ENCODE measurements at regions not wholly inside any gene's neighbourhood (a gene's known extent, or its start where the extent isn't known, plus 50 kb on each side); places are given as distances from the start of the nearest gene placed in this dataset.
"Not testable (repeated sequence)": the region's sequence is repeated elsewhere in the genome, so short reads cannot be mapped to it uniquely, and the experiment has no call there.

GRCh38 chr6:142637624-142638351 is 307.2 kb downstream of the HIVEP2 start:
- H3K4me3 ChIP-seq (ENCODE audit: low read length in 2 of 2) = no peak overlapping the region
- no peaks in the 10 kb centered on the region for H3K4me1 ChIP-seq (ENCODE audit: control insufficient read depth, insufficient read depth, low read length)
- H3K27ac ChIP-seq (ENCODE audit: low read length) = no peak overlapping the region
- H3K9ac ChIP-seq (ENCODE audit: low read length in 2 of 2) = no peak overlapping the region
- H3K9me3 ChIP-seq (ENCODE audit: control insufficient read depth in 2 of 2, low read length in 2 of 2) = no peaks in the 10 kb centered on the region
- H3K36me3 ChIP-seq (ENCODE audit: control insufficient read depth in 2 of 2, insufficient read depth in 2 of 2, low read length in 2 of 2) = no peaks in the 10 kb centered on the region
- H3K27me3 ChIP-seq (ENCODE audit: control insufficient read depth in 1 of 2, insufficient read depth in 2 of 2, low read length in 2 of 2) = no peaks in the 10 kb centered on the region

GRCh38 chr6:142642651-142643050 is 302.3 kb downstream of the HIVEP2 start:
- Histone ChIP-seq H3K4me3 (ENCODE audit: low read length in 2 of 2) (no peak overlapping the region), H3K4me1 (ENCODE audit: control insufficient read depth, insufficient read depth, low read length) (no peaks in the 10 kb centered on the region), H3K27ac (ENCODE audit: low read length) (no peak overlapping the region), H3K36me3 (ENCODE audit: control insufficient read depth in 2 of 2, insufficient read depth in 2 of 2, low read length in 2 of 2) (no peaks in the 10 kb centered on the region), H3K27me3 (ENCODE audit: control insufficient read depth in 1 of 2, insufficient read depth in 2 of 2, low read length in 2 of 2) (peaks cover 0 to under 1% of the 10 kb centered on the region in 2 donors), H3K9me3 (ENCODE audit: control insufficient read depth in 2 of 2, low read length in 2 of 2) (no peaks in the 10 kb centered on the region), H3K9ac (ENCODE audit: low read length in 2 of 2) (no peak overlapping the region)

GRCh38 chr6:142644866-142645265 is 300.1 kb downstream of the HIVEP2 start:
- Histone ChIP-seq H3K4me3 (ENCODE audit: low read length in 2 of 2) (no peak overlapping the region), H3K27me3 (ENCODE audit: control insufficient read depth in 1 of 2, insufficient read depth in 2 of 2, low read length in 2 of 2) (peaks cover under 1 to 3% of the 10 kb centered on the region in 2 donors), H3K9me3 (ENCODE audit: control insufficient read depth in 2 of 2, low read length in 2 of 2) (no peaks in the 10 kb centered on the region), H3K27ac (ENCODE audit: low read length) (no peak overlapping the region), H3K9ac (ENCODE audit: low read length in 2 of 2) (no peak overlapping the region), H3K4me1 (ENCODE audit: control insufficient read depth, insufficient read depth, low read length) (no peaks in the 10 kb centered on the region), H3K36me3 (ENCODE audit: control insufficient read depth in 2 of 2, insufficient read depth in 2 of 2, low read length in 2 of 2) (no peaks in the 10 kb centered on the region)

GRCh38 chr6:142645663-142646062 is 299.3 kb downstream of the HIVEP2 start:
- Histone ChIP-seq H3K27me3 (ENCODE audit: control insufficient read depth in 1 of 2, insufficient read depth in 2 of 2, low read length in 2 of 2) (peaks cover 2 to 3% of the 10 kb centered on the region in 2 donors), H3K36me3 (ENCODE audit: control insufficient read depth in 2 of 2, insufficient read depth in 2 of 2, low read length in 2 of 2) (no peaks in the 10 kb centered on the region), H3K4me3 (ENCODE audit: low read length in 2 of 2) (no peak overlapping the region), H3K27ac (ENCODE audit: low read length) (no peak overlapping the region), H3K9me3 (ENCODE audit: control insufficient read depth in 2 of 2, low read length in 2 of 2) (no peaks in the 10 kb centered on the region), H3K9ac (ENCODE audit: low read length in 2 of 2) (no peak overlapping the region), H3K4me1 (ENCODE audit: control insufficient read depth, insufficient read depth, low read length) (no peaks in the 10 kb centered on the region)

- Histone ChIP-seq H3K9ac (ENCODE audit: low read length in 2 of 2) (no peak overlapping the region), H3K4me3 (ENCODE audit: low read length in 2 of 2) (no peak overlapping the region), H3K9me3 (ENCODE audit: control insufficient read depth in 2 of 2, low read length in 2 of 2) (no peaks in the 10 kb centered on the region), H3K4me1 (ENCODE audit: control insufficient read depth, insufficient read depth, low read length) (no peaks in the 10 kb centered on the region), H3K27me3 (ENCODE audit: control insufficient read depth in 1 of 2, insufficient read depth in 2 of 2, low read length in 2 of 2) (peaks cover 2 to 3% of the 10 kb centered on the region in 2 donors), H3K27ac (ENCODE audit: low read length) (no peak overlapping the region), H3K36me3 (ENCODE audit: control insufficient read depth in 2 of 2, insufficient read depth in 2 of 2, low read length in 2 of 2) (no peaks in the 10 kb centered on the region)
These were observed 297.4 kb downstream of the HIVEP2 start for GRCh38 chr6:142647449-142648035.

- Histone ChIP-seq H3K9me3 (ENCODE audit: control insufficient read depth in 2 of 2, low read length in 2 of 2) (no peaks in the 10 kb centered on the region), H3K36me3 (ENCODE audit: control insufficient read depth in 2 of 2, insufficient read depth in 2 of 2, low read length in 2 of 2) (no peaks in the 10 kb centered on the region), H3K27ac (ENCODE audit: low read length) (no peak overlapping the region), H3K4me3 (ENCODE audit: low read length in 2 of 2) (no peak overlapping the region), H3K4me1 (ENCODE audit: control insufficient read depth, insufficient read depth, low read length) (no peaks in the 10 kb centered on the region), H3K27me3 (ENCODE audit: control insufficient read depth in 1 of 2, insufficient read depth in 2 of 2, low read length in 2 of 2) (peaks cover 2 to 3% of the 10 kb centered on the region in 2 donors), H3K9ac (ENCODE audit: low read length in 2 of 2) (no peak overlapping the region)
These were observed 296.9 kb downstream of the HIVEP2 start for GRCh38 chr6:142648036-142648451.

GRCh38 chr6:142648526-142648925 is 296.4 kb downstream of the HIVEP2 start:
- no peak overlapping the region for H3K27ac ChIP-seq (ENCODE audit: low read length)
- H3K9me3 ChIP-seq (ENCODE audit: control insufficient read depth in 2 of 2, low read length in 2 of 2) = no peaks in the 10 kb centered on the region
- H3K9ac ChIP-seq (ENCODE audit: low read length in 2 of 2) = no peak overlapping the region
- H3K4me3 ChIP-seq (ENCODE audit: low read length in 2 of 2) = no peak overlapping the region
- H3K27me3 ChIP-seq (ENCODE audit: control insufficient read depth in 1 of 2, insufficient read depth in 2 of 2, low read length in 2 of 2) = peaks cover 2 to 3% of the 10 kb centered on the region in 2 donors
- H3K4me1 ChIP-seq (ENCODE audit: control insufficient read depth, insufficient read depth, low read length) = no peaks in the 10 kb centered on the region
- H3K36me3 ChIP-seq (ENCODE audit: control insufficient read depth in 2 of 2, insufficient read depth in 2 of 2, low read length in 2 of 2) = no peaks in the 10 kb centered on the region

GRCh38 chr6:142649438-142650234 is 295.3 kb downstream of the HIVEP2 start:
- not testable (repeated sequence) for H3K9me3 ChIP-seq (ENCODE audit: control insufficient read depth in 2 of 2, low read length in 2 of 2); H3K36me3 ChIP-seq (ENCODE audit: control insufficient read depth in 2 of 2, insufficient read depth in 2 of 2, low read length in 2 of 2); H3K9ac ChIP-seq (ENCODE audit: low read length in 2 of 2); H3K4me3 ChIP-seq (ENCODE audit: low read length in 2 of 2); H3K4me1 ChIP-seq (ENCODE audit: control insufficient read depth, insufficient read depth, low read length); H3K27me3 ChIP-seq (ENCODE audit: control insufficient read depth in 1 of 2, insufficient read depth in 2 of 2, low read length in 2 of 2); H3K27ac ChIP-seq (ENCODE audit: low read length)

- H3K9me3 ChIP-seq (ENCODE audit: control insufficient read depth in 2 of 2, low read length in 2 of 2) = no peaks in the 10 kb centered on the region
- H3K4me1 ChIP-seq (ENCODE audit: control insufficient read depth, insufficient read depth, low read length) = no peaks in the 10 kb centered on the region
- H3K27ac ChIP-seq (ENCODE audit: low read length) = no peak overlapping the region
- no peaks in the 10 kb centered on the region for H3K36me3 ChIP-seq (ENCODE audit: control insufficient read depth in 2 of 2, insufficient read depth in 2 of 2, low read length in 2 of 2)
- no peak overlapping the region for H3K9ac ChIP-seq (ENCODE audit: low read length in 2 of 2)
- no peak overlapping the region for H3K4me3 ChIP-seq (ENCODE audit: low read length in 2 of 2)
- H3K27me3 ChIP-seq (ENCODE audit: control insufficient read depth in 1 of 2, insufficient read depth in 2 of 2, low read length in 2 of 2) = peaks cover 2 to 3% of the 10 kb centered on the region in 2 donors
These were observed 293.6 kb downstream of the HIVEP2 start for GRCh38 chr6:142651384-142651783.

GRCh38 chr6:142653710-142654420 is 291.1 kb downstream of the HIVEP2 start:
- Histone ChIP-seq H3K9me3 (ENCODE audit: control insufficient read depth in 2 of 2, low read length in 2 of 2) (no peaks in the 10 kb centered on the region), H3K9ac (ENCODE audit: low read length in 2 of 2) (no peak overlapping the region), H3K4me1 (ENCODE audit: control insufficient read depth, insufficient read depth, low read length) (no peaks in the 10 kb centered on the region), H3K27ac (ENCODE audit: low read length) (no peak overlapping the region), H3K36me3 (ENCODE audit: control insufficient read depth in 2 of 2, insufficient read depth in 2 of 2, low read length in 2 of 2) (no peaks in the 10 kb centered on the region), H3K4me3 (ENCODE audit: low read length in 2 of 2) (no peak overlapping the region), H3K27me3 (ENCODE audit: control insufficient read depth in 1 of 2, insufficient read depth in 2 of 2, low read length in 2 of 2) (peaks cover 0 to 2% of the 10 kb centered on the region in 2 donors)

All from stomach smooth muscle (tissue), 2 donors.